Esophagus (tissue), 2 donors: ENCODE measurements at regions not wholly inside any gene's neighbourhood (a gene's known extent, or its start where the extent isn't known, plus 50 kb on each side); places are given as distances from the start of the nearest gene placed in this dataset.

Experiments used
- H3K27ac ChIP-seq, 2 donors: one replicate each; pipeline ENCODE4 v1.5.1; 2013; ENCODE audit warnings: low read depth in 2 of 2, mild to moderate bottlenecking in 2 of 2, inconsistent platforms in 1 of 2, low read length in 1 of 2, moderate library complexity in 1 of 2
- H3K27me3 ChIP-seq, 2 donors: one replicate each; pipeline ENCODE4 v1.6.1; 2013; ENCODE audit warnings: low read length in 2 of 2, control low read depth in 1 of 2, mild to moderate bottlenecking in 1 of 2; ENCODE audit not compliant: insufficient read depth in 2 of 2, control insufficient read depth in 1 of 2
- H3K36me3 ChIP-seq, 2 donors: one replicate each; pipeline ENCODE4 v1.6.1; 2013; ENCODE audit warnings: low read length in 1 of 2; ENCODE audit not compliant: control insufficient read depth in 2 of 2, insufficient read depth in 2 of 2
- H3K4me1 ChIP-seq, 2 donors: one replicate each; pipeline ENCODE4 v1.6.1; 2013; ENCODE audit warnings: low read length in 1 of 2; ENCODE audit not compliant: control insufficient read depth in 2 of 2, insufficient read depth in 2 of 2
- H3K4me3 ChIP-seq, 2 donors: one replicate each; pipeline ENCODE4 v1.5.1; 2013; ENCODE audit warnings: low read length in 2 of 2, mild to moderate bottlenecking in 2 of 2, low read depth in 1 of 2, moderate library complexity in 1 of 2
- H3K9me3 ChIP-seq, 2 donors: one replicate each; pipeline ENCODE4 v1.6.1; 2013; ENCODE audit warnings: mild to moderate bottlenecking in 2 of 2, low read depth in 1 of 2, low read length in 1 of 2, moderate library complexity in 1 of 2; ENCODE audit not compliant: control insufficient read depth in 2 of 2, insufficient read depth in 1 of 2
- WGBS, 2 donors: extraction: QIAGEN DNeasy Blood & Tissue Kit; methylation state at CpG; one replicate each; pipeline ENCODE4 v1.1.7; 2013; 5-methylcytosine and 5-hydroxymethylcytosine counted together
- donor health status: healthy with polysubstance abuse.
- donor health status: Bipolar disorder and iron deficiency.

DNA sequence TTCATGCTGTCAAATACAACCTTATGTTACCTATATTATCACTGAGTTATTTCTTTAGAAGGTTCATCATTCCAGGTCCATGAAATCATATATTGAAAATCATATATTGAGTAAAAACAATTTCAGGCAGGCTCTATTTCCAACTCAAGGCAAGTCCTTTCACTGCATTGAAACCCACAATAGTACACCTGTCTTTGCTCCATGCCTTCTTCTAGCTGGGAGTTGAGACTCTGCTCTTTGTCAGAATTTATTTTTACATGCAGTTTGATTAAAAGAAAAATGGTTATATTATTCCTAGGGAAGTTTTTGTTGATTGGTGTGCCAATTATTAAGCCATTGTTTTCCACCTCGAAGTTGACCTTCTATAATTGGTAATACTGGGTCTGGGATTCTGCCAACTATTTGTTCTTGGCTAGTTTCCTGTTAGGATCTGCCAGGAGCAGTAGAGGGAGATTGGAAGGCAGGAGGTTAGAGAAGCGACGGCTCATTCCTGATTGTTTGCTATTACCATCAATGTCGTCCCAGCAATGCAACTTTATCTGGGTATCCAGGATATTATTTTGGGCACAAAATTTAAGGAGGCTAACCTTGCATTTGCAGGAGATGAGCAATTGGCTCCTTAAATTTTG is 79.5 kb upstream of the MIS18BP1 start:
- Histone ChIP-seq H3K4me1 (no peaks in the 10 kb centered on the region), H3K27ac (no peak overlapping the region), H3K27me3 (no peaks in the 10 kb centered on the region), H3K9me3 (no peaks in the 10 kb centered on the region), H3K4me3 (no peak overlapping the region), H3K36me3 (no peaks in the 10 kb centered on the region)
- WGBS, 2 donors, result 50 to 59% methylated on average over 4 of the region's 4 CpGs

DNA sequence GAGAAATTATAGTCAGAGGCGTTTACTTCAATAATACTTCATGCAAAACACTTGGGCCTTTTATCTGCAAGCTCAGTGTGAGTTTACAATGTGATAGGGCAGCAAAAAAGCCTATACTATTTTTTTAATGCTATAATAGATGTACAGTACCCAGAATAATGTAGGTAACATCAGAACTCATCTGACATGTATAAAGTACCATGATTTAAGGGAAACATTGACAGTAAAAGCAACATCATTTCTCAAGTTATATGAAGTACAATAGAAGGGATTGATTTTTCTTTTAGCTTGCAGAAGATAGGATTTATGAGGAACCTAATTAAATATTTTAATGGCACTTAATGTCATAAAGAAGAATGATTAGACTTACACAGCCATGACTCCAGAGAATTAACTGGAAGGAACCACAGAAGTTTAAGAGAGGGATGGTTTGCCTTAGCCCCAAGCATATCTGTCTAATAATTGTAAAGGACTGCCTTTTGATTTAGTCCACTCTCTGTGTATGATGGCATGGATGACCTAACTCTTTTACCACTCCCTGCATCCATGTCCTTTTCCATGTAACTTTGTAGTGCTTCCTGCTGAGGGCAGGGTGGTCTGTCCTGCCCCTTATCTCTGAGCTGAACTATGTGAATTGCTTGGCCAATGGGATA is 55.9 kb upstream of the MIS18BP1 start:
- Histone ChIP-seq H3K4me3 (no peak overlapping the region), H3K9me3 (no peaks in the 10 kb centered on the region), H3K27me3 (no peaks in the 10 kb centered on the region), H3K4me1 (no peaks in the 10 kb centered on the region), H3K36me3 (no peaks in the 10 kb centered on the region), H3K27ac (no peak overlapping the region)
- 74 to 76% methylated on average over 1 of the region's 1 CpG for WGBS, 2 donors
